T-cell (primary cell): ENCODE measurements at regions not wholly inside any gene's neighbourhood (a gene's known extent, or its start where the extent isn't known, plus 50 kb on each side); places are given as distances from the start of the nearest gene placed in this dataset.

Experiments
- ATAC-seq, 4 experiments: fragments of 200-7000 bp in 3 of 4; fragments of 150-1000 bp in 1 of 4; cut with Tn5 transposase; replicated peaks in 1 of 4; 1 replicate in 3 of 4; 2 replicates in 1 of 4; pipeline ENCODE4 v1.10.0; 2021; ENCODE audit warnings: moderate library complexity in 3 of 4, mild to moderate bottlenecking in 2 of 4, moderate number of reproducible peaks in 1 of 4
- CTCF ChIA-PET, 2 donors: fragments of 300-600 bp; sonication (Branson Sonifier 250); formaldehyde crosslinking; loops; one replicate each; lab custom pipeline; 2022; ENCODE audit warnings: antibody characterized with exemption in 2 of 2; lab: Charles Lee
- POLR2A ChIA-PET, 2 donors: fragments of 300-600 bp; sonication (Branson Sonifier 250); formaldehyde crosslinking; loops; one replicate each; lab custom pipeline; 2022; ENCODE audit warnings: antibody characterized with exemption in 2 of 2; lab: Charles Lee
- DNase-seq, 35 experiments: peaks; one replicate each; pipeline versions ENCODE4 v3.0.0 to v3.0.0-alpha.2; 2013 to 2023
- H3K27ac ChIP-seq: one replicate; pipeline ENCODE4 v1.5.1; 2013; ENCODE audit warnings: low read length
- H3K27me3 ChIP-seq, 2 experiments: replicated peaks in 1 of 2; 1 replicate in 1 of 2; 2 replicates in 1 of 2; pipeline versions ENCODE4 v1.6.1 to v1.7.0; 2013; ENCODE audit warnings: low read length in 1 of 2, mixed read lengths in 1 of 2; ENCODE audit not compliant: control insufficient read depth in 2 of 2, insufficient read depth in 2 of 2; ENCODE audit errors: extremely low read depth in 1 of 2
- H3K36me3 ChIP-seq, 2 donors: 1 replicate in 1 of 2; 2 replicates in 1 of 2; pipeline versions ENCODE4 v1.6.1 to v1.7.0; 2013; ENCODE audit warnings: low read length in 1 of 2; ENCODE audit not compliant: control insufficient read depth in 2 of 2, insufficient read depth in 1 of 2; ENCODE audit errors: extremely low read depth in 1 of 2
- H3K4me1 ChIP-seq, 2 experiments: 1 replicate in 1 of 2; 2 replicates in 1 of 2; pipeline versions ENCODE4 v1.6.1 to v1.7.0; 2013; ENCODE audit warnings: low read length in 2 of 2, mixed read lengths in 1 of 2; ENCODE audit not compliant: insufficient read depth in 2 of 2, control insufficient read depth in 1 of 2; ENCODE audit errors: extremely low read depth in 1 of 2
- H3K4me3 ChIP-seq, 2 donors: 1 replicate in 1 of 2; 2 replicates in 1 of 2; pipeline versions ENCODE4 v1.5.1 to v1.7.0; 2013; ENCODE audit warnings: mild to moderate bottlenecking in 2 of 2, low read length in 1 of 2, moderate library complexity in 1 of 2; ENCODE audit not compliant: control insufficient read depth in 1 of 2; ENCODE audit errors: extremely low read depth in 1 of 2
- H3K9me3 ChIP-seq: 2 replicates; pipeline ENCODE4 v1.7.0; 2013
- H3K27ac Mint-ChIP-seq, 2 donors: one replicate each; pipeline ENCODE4 v1.8.0; 2020 to 2021; ENCODE audit warnings: mild to moderate bottlenecking in 2 of 2, mixed read lengths in 2 of 2
- H3K27me3 Mint-ChIP-seq, 2 donors: one replicate each; pipeline ENCODE4 v1.8.0; 2021 to 2022; ENCODE audit warnings: mixed read lengths in 2 of 2
- H3K36me3 Mint-ChIP-seq: one replicate; pipeline ENCODE4 v1.8.0; 2021; ENCODE audit warnings: mixed read lengths
- H3K4me1 Mint-ChIP-seq, 3 donors: one replicate each; pipeline ENCODE4 v1.8.0; 2020 to 2022; ENCODE audit warnings: mixed read lengths in 3 of 3, mild to moderate bottlenecking in 1 of 3
- H3K4me3 Mint-ChIP-seq, 3 donors: one replicate each; pipeline ENCODE4 v1.8.0; 2020 to 2022; ENCODE audit warnings: mild to moderate bottlenecking in 3 of 3, mixed read lengths in 3 of 3, moderate library complexity in 3 of 3
- H3K9me3 Mint-ChIP-seq, 3 donors: one replicate each; pipeline ENCODE4 v1.8.0; 2020 to 2022; ENCODE audit warnings: mixed read lengths in 3 of 3
- WGBS: methylation state at CpG from one replicate; pipeline ENCODE4 v1.1.5; 2013; ENCODE audit warnings: missing lambda C conversion rate; ENCODE audit not compliant: insufficient coverage; 5-methylcytosine and 5-hydroxymethylcytosine counted together

GRCh38 chr5:82694711-82695285, 382.4 kb downstream of the TMEM167A start:
- no peak overlapping the region for H3K27ac ChIP-seq
- no peaks in the 10 kb centered on the region for H3K4me1 Mint-ChIP-seq
- H3K4me3 Mint-ChIP-seq = no peak overlapping the region
- POLR2A ChIA-PET = no interaction called here
- WGBS = 100% methylated on average over 1 of the region's 2 CpGs
- H3K4me1 ChIP-seq = no peaks in the 10 kb centered on the region
- no peak overlapping the region for H3K27ac Mint-ChIP-seq
- no peaks in the 10 kb centered on the region for H3K27me3 ChIP-seq
- peaks cover 0 to 5% of the 10 kb centered on the region in 2 donors for H3K27me3 Mint-ChIP-seq
- CTCF ChIA-PET = no interaction called here
- H3K36me3 Mint-ChIP-seq = no peaks in the 10 kb centered on the region
- no peaks in the 10 kb centered on the region for H3K9me3 ChIP-seq
- ATAC-seq (no peak), DNase-seq (no peak)
- no peaks in the 10 kb centered on the region for H3K9me3 Mint-ChIP-seq
- no peak overlapping the region for H3K4me3 ChIP-seq
- H3K36me3 ChIP-seq = no peaks in the 10 kb centered on the region

GRCh38 chr5:82692826-82693225, 384.4 kb downstream of the TMEM167A start:
- Histone ChIP-seq H3K36me3 (no peaks in the 10 kb centered on the region), H3K27me3 (no peaks in the 10 kb centered on the region), H3K9me3 (no peaks in the 10 kb centered on the region), H3K4me3 (no peak overlapping the region), H3K27ac (no peak overlapping the region), H3K4me1 (no peaks in the 10 kb centered on the region)
- Mint-ChIP-seq H3K9me3 (no peaks in the 10 kb centered on the region), H3K4me3 (no peak overlapping the region), H3K36me3 (no peaks in the 10 kb centered on the region), H3K4me1 (no peaks in the 10 kb centered on the region), H3K27me3 (no peaks in the 10 kb centered on the region), H3K27ac (no peak overlapping the region)
- DNase-seq = no peak
- no CpG with 5 or more reads among the region's 2 CpGs for WGBS
- no peak for ATAC-seq
- ChIA-PET POLR2A (no interaction called here), CTCF (no interaction called here)

DNA sequence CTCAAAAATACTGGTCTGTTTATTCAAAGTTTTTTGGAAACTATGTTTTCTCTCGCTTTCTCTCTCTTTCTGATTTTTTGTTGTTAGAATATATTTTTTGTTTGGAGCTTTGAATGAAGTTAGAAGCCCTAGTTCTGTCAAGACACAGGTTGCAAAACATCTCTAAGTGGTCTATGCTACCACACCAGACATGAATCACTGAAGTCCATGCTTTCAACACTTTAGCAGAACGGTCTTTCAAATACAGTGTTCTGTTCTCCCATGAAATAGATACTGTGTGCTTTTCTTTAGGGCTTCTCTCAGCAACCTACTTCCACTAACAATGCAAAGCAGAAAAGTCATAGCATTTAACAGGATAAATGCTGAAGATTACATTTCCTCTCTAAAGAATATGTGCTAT, 392.5 kb downstream of the TMEM167A start:
- DNase-seq (no peak), ATAC-seq (no peak)
- 80% methylated on average over 1 of the region's 2 CpGs for WGBS
- ChIA-PET POLR2A (no interaction called here), CTCF (no interaction called here)
- Histone ChIP-seq H3K4me1 (no peaks in the 10 kb centered on the region), H3K9me3 (no peaks in the 10 kb centered on the region), H3K36me3 (no peaks in the 10 kb centered on the region), H3K27ac (no peak overlapping the region), H3K4me3 (no peak overlapping the region), H3K27me3 (no peaks in the 10 kb centered on the region)
- peaks cover 0 to 4% (median 0%) of the 10 kb centered on the region in 3 donors for H3K9me3 Mint-ChIP-seq
- no peaks in the 10 kb centered on the region for H3K27me3 Mint-ChIP-seq
- H3K4me3 Mint-ChIP-seq = no peak overlapping the region
- no peaks in the 10 kb centered on the region for H3K4me1 Mint-ChIP-seq
- H3K27ac Mint-ChIP-seq = no peak overlapping the region
- no peaks in the 10 kb centered on the region for H3K36me3 Mint-ChIP-seq

DNA sequence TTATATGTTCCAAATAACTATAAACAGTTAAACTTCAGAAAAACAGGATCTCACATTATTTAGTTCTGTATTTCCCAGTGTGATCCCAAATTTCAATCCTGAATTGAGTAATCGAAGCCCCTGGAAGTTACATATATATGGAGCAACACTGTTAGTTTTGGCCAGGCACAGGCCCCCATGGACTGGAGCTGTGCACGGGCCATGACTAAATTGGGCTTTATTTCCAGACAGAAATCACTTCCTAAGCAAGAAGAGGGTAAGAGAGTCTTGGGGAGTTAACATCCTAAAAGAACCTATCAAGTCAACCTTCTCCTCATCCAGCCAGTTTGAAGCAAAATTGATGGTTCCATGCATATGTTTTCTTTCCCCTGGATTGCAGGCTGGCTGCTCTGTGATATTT, 393.0 kb downstream of the TMEM167A start:
- Mint-ChIP-seq H3K27me3 (no peaks in the 10 kb centered on the region), H3K4me3 (no peak overlapping the region), H3K9me3 (peaks cover 0 to 4% (median 0%) of the 10 kb centered on the region in 3 donors), H3K27ac (no peak overlapping the region), H3K4me1 (no peaks in the 10 kb centered on the region), H3K36me3 (no peaks in the 10 kb centered on the region)
- ATAC-seq = no peak
- CTCF ChIA-PET = no interaction called here
- Histone ChIP-seq H3K27me3 (no peaks in the 10 kb centered on the region), H3K4me1 (no peaks in the 10 kb centered on the region), H3K36me3 (no peaks in the 10 kb centered on the region), H3K27ac (no peak overlapping the region), H3K9me3 (no peaks in the 10 kb centered on the region), H3K4me3 (no peak overlapping the region)
- no peak for DNase-seq
- POLR2A ChIA-PET = no interaction called here
- WGBS = no CpG with 5 or more reads among the region's 2 CpGs

GRCh38 chr5:82679660-82680059, 397.5 kb downstream of the TMEM167A start:
- no CpG with 5 or more reads among the region's 4 CpGs for whole genome bisulfite sequencing

GRCh38 chr5:82676661-82677060, 398.5 kb upstream of the RPS23 start:
- peaks cover 0 to under 1% (median 0%) of the 10 kb centered on the region in 3 donors for H3K9me3 Mint-ChIP-seq
- H3K27me3 Mint-ChIP-seq = no peaks in the 10 kb centered on the region
- Histone ChIP-seq H3K36me3 (no peaks in the 10 kb centered on the region), H3K27me3 (no peaks in the 10 kb centered on the region), H3K9me3 (no peaks in the 10 kb centered on the region), H3K4me3 (no peak overlapping the region), H3K4me1 (peaks cover 0 to 7% of the 10 kb centered on the region in 2 experiments), H3K27ac (no peak overlapping the region)
- peak overlapping the region; percentile 81 to 84 for H3K27ac Mint-ChIP-seq
- no peak for DNase-seq
- WGBS = no CpG with 5 or more reads among the region's 4 CpGs
- H3K36me3 Mint-ChIP-seq = no peaks in the 10 kb centered on the region
- peaks cover 14 to 19% (median 18%) of the 10 kb centered on the region in 3 donors for H3K4me1 Mint-ChIP-seq
- ATAC-seq = peak in 3 of 4 experiments; percentile 26 to 50 (median 47)
- peak overlapping the region; percentile 14 to 64 (median 52) for H3K4me3 Mint-ChIP-seq
- ChIA-PET POLR2A (no interaction called here), CTCF (no interaction called here)

More at GRCh38 chr5:82679660-82680059, 397.5 kb downstream of the TMEM167A start:
- Mint-ChIP-seq H3K4me3 (no peak overlapping the region), H3K36me3 (no peaks in the 10 kb centered on the region), H3K9me3 (peaks cover 0 to 4% (median 0%) of the 10 kb centered on the region in 3 donors), H3K4me1 (peaks cover 14 to 19% (median 18%) of the 10 kb centered on the region in 3 donors), H3K27me3 (no peaks in the 10 kb centered on the region), H3K27ac (no peak overlapping the region)
- Histone ChIP-seq H3K27me3 (no peaks in the 10 kb centered on the region), H3K36me3 (no peaks in the 10 kb centered on the region), H3K9me3 (no peaks in the 10 kb centered on the region), H3K27ac (no peak overlapping the region), H3K4me1 (peaks cover 0 to 7% of the 10 kb centered on the region in 2 experiments), H3K4me3 (no peak overlapping the region)
- POLR2A ChIA-PET = no interaction called here
- CTCF ChIA-PET = no interaction called here
- no peak for DNase-seq
- ATAC-seq = no peak

DNA sequence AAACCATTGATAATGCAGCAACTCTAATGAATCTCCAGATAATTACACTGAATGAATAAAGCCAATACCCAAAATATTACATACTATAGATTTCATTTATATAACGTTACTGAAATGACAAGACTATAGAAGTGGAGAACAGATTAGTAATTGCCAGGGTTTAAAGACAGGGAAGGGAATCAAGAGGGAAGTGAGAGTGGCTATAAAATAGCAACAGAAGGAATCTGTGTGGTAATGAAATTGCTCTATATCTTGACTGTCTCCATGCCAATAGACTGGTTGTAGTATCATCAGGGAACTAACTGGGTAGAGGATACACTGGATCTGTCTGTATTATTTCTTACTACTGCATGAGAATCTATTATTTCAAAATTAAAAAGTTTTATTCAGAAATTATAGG, 396.5 kb upstream of the RPS23 start:
- no peaks in the 10 kb centered on the region for H3K27me3 Mint-ChIP-seq
- no peak overlapping the region for H3K27ac Mint-ChIP-seq
- DNase-seq (no peak), ATAC-seq (no peak)
- no peaks in the 10 kb centered on the region for H3K9me3 ChIP-seq
- peaks cover 0 to 7% of the 10 kb centered on the region in 2 experiments for H3K4me1 ChIP-seq
- ChIA-PET CTCF (no interaction called here), POLR2A (no interaction called here)
- no peaks in the 10 kb centered on the region for H3K36me3 Mint-ChIP-seq
- H3K27me3 ChIP-seq = no peaks in the 10 kb centered on the region
- H3K4me3 Mint-ChIP-seq = no peak overlapping the region
- H3K4me1 Mint-ChIP-seq = peaks cover 14 to 19% (median 18%) of the 10 kb centered on the region in 3 donors
- H3K36me3 ChIP-seq = no peaks in the 10 kb centered on the region
- WGBS = no CpG with 5 or more reads among the region's 1 CpG
- H3K27ac ChIP-seq = no peak overlapping the region
- no peaks in the 10 kb centered on the region for H3K9me3 Mint-ChIP-seq
- no peak overlapping the region for H3K4me3 ChIP-seq
